NCI-H748 treated with DMSO at 0.1 percent for 48 hours (cell line): ENCODE measurements at regions not wholly inside any gene's neighbourhood (a gene's known extent, or its start where the extent isn't known, plus 50 kb on each side); places are given as distances from the start of the nearest gene placed in this dataset.

Experiments used
- DNase-seq: peaks from one replicate; lab custom pipeline; 2025; lab: John Stamatoyannopoulos, UW

DNA sequence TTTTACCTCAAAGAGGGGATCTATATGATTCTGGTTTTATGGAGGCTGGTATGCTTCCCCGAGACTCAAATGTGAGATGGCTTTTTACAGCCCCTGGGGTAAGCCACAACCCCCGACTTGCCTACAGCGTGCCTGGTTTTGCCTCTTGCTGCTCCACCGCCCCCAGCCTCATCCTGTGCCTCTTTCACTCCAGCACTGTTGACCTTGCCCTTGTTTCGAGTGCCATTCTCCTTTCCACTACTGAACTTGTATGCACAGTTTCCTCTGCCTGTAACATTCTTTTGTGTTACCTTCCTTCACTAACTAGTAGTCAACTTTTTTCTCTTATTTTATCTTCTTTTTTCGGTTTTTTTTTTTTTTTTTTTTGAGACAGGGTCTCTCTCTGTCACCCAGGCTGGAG is 219.0 kb upstream of the ZBED5 start:
- no peak for DNase-seq

DNA sequence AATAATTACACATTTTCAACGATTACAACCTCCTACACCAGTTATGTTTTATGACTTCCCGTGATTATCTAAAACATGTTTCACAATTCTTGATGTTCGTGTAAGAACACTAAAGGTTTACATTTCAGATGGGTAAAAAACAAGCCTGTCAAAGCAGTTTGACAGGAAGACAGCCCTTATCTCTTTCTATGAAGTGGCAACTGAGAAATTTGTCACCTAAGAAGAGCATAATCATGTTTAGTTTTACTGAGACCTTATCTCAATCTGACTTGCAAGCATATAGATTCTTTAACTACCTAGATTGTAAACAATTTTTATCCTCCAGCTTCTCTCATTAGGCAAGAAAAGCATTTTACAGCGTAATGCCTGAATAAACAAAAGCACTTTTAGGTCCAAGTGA is 218.4 kb upstream of the ZBED5 start:
- no peak for DNase-seq

- no peak for DNase-seq
Observed at GRCh38 chr11:11075515-11076171, 217.8 kb upstream of the ZBED5 start.

DNA sequence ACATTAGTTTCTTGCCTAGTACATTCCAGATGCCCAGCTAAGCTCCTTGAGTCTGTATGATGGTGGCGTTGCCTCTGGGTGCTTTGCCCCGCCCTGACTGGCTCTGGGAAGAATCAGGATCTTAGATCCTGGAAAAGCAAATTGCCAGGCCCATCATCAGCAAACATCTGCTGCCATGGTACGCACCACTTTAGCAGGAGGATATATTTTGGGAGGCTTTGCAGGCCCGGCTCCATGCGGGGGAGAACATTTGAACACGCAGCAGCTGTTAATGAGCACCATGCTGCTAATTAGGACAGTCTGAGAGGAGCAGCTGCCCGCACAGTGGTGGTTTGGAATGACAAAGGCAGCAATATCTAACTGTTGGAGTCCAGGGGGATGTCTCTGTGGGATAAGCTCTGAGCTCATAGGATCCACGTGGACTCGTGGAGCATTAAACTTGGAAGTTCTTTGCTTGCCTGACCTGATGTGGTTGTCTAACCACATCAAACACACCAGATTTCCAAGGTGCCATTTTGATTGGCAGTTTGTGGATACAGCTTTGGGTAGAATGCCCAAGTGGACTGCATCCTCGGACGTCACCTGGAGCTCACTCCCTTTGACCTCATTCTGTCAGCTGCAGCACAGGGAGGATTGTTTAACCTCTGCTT is 217.0 kb upstream of the ZBED5 start:
- no peak for DNase-seq

GRCh38 chr11:11073996-11074395 is 216.1 kb upstream of the ZBED5 start:
- DNase-seq: no peak

GRCh38 chr11:11072067-11072466 is 214.2 kb upstream of the ZBED5 start:
- no peak for DNase-seq

- DNase-seq: no peak
Observed at GRCh38 chr11:11071486-11071885, 213.6 kb upstream of the ZBED5 start.

DNA sequence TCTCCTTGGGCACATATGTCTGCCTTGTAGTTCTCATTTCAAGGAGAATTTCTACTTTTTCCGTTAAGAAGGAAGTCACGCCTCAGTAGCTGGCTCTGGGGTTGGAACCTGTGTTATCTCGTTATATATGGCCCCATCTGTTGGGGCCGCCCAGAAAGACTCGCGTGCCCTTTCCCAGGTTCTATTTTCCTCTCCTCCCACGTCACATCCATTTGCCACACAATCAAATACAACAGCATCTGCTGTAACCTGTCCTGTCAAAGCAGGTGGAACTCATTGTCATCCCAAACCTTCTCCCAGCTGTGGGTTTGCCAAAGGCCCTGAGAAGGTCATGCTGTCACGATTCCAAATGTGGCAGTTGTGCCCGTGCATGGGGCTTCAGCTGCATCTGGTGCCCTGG is 213.1 kb upstream of the ZBED5 start:
- no peak for DNase-seq

DNA sequence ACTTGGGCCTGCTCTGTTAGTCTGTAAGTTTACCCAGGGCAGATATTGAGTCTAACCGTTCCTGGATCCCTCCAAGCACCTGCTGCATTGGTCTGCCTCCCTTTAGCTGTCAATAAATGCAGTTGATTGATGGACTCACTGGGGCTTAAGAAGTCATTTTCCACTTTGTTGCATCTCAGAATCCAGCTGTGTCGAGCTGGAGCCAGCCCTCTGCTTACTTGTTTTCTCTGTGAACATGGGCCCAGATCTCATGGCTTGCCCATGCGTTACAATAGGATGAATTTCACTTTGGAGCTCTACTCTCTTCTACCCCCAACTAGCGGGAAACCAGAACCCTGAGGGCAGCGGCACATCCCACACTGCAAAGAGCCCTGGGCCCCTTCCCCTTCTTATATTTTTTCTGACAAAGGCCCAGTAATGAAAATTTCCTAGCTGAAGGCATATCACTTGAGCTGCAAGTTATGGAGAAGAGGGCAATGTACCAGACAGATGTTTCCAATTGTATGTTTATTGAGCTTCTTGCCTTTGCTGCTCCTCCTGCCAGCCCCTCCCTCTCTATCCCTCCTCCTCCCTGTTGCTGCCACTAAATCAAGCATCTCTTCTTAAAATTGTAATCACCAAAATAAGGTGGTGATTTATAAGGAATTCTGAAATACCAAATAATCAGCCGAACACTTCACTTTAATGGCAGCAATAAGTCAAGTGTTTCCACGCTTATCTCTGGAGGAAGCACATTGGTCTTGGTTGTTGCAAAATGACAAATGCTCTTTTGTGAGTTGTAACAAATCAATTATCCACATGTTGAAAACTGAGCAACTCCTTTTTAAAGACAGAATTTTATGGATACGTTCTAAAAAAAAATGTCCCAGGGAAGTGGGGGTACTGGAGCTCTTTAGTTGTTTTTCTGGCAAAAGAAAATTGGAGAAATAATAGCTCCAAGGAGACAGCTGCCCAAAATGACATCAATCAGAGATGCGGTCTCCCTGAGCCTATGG is 212.3 kb upstream of the ZBED5 start:
- no peak for DNase-seq

- DNase-seq: no peak
Observed at GRCh38 chr11:11068113-11068512, 210.3 kb upstream of the ZBED5 start.

DNA sequence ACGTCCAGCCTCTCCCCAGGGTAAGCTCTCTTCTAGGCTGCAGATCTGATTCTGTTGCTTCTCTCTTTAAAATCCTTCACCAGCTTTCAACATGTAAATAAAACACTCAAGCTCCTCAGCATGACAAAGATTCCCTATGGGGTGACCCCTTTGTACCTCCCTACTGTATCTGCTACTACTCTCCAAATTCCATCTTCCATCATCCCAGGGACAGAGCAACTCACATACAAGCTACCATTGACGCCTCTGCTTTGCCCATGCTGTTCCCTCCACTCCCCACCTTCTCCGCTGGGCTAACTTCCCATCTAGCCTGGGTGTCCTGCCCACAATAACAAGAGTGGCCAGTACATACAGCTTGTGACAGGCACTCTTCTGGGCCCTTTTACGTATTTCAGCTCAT is 207.5 kb upstream of the ZBED5 start:
- no peak for DNase-seq

GRCh38 chr11:11057472-11057854 is 199.6 kb upstream of the ZBED5 start:
- DNase-seq: no peak

DNA sequence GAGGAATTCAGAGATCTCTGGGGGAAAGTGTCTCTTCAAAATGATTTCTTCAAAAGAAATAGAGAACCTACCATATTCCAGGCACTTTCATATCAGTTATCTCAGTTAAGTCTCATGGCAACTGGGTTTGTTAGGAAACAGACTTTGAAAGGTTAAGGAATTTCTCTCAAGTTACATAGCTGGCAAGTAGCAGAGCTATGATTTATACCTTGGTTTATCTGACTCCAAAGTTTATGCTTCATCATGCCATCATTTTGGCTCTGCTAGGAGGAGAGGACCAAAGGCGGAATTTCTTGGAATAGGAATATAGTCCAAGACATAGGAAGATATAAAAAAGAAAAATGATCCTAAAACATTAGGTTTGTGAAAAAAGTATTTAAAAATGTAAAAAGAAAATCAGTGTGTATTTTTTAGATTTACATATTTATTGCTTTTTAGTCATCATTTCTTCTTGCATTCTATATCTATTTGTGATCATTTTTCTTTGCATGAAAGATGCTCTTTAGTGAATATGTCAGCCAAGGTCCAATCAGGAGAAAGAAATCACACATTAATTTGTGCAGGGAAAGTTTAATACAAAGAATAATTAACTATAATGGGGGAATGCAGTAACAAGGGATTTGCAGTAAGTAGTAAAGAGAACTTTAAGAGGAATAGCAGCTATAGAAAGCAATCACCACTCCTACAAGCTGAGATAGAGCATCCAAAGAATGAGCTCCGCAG is 199.1 kb upstream of the ZBED5 start:
- DNase-seq: no peak

DNA sequence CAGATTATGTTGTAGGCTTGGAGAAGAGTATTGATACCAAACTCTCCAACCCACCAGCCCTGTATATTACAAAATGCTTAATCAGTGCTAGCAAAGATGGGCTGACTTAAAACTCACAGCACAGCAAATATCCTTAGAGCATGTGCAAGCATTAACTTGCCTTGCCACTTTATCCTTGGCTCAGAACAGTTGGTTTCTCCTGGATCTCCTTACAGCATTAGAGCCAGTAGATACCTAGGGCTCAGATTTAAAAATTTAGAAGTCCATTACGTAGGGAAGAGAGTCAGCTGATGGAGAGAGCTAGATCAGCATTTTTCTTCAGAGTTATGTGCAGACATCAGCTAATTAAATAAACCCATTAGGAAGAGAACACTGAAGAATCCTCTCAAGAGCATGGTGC is 198.5 kb upstream of the ZBED5 start:
- DNase-seq: no peak

GRCh38 chr11:11047851-11048610 is 190.2 kb upstream of the ZBED5 start:
- DNase-seq: no peak

DNA sequence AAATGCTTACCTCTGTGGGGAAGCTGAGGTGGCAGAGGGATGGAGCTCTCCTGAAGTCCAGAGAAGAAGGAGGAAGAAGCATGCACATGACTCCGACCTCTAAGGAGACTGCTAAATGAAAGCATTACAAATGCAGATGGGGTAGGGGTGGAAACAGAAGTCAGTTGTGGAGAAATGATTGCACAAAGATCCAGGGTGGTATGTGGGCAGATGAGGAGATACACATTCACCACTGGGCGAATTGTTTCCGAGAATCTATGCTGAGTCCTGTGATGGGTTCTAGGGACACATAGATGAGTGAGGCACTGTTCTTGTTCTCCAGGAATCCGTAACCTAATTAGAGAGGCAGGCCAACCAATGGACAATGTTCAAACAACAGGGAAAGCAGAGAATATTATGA is 188.9 kb upstream of the ZBED5 start:
- no peak for DNase-seq

DNA sequence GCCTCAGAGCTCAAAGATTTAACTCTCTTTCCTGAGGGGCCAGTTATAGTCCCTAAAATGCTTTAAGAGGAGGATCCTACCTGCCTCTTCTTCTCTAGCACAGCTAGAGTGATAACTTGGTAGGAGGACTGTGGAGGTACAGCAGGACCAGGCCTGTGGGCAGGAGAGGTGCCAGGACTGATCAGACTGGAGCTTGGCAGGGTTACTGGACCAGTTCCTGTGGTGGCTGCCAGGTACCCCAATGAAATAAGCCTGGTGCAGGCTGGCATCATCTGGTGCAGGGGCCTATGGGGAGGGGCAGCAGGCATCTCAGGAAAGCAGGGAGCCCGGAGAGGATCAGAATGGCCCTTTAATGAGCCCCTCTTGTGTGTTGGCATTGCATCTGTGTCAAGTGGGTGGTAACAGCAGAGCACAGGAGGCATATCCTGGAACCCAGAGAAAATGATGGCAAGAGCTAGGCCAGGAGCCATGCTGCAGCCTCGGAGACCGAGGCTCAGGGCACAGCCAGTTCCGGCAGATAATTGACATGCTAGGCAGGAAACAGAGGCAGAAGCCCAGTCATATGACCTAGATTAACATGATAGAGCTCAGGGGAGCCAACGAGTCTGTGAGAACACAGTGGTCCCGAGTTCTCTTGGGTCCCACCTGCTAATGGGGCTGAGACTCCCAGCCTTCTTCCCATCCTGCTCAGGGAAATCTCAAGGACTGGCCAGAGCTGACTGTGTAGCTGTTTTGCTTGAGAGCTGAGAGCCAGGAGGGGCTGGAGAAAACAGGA is 187.5 kb upstream of the ZBED5 start:
- no peak for DNase-seq

GRCh38 chr11:11044137-11044855 is 186.4 kb upstream of the ZBED5 start:
- no peak for DNase-seq

- no peak for DNase-seq
Observed at GRCh38 chr11:11043721-11044120, 185.9 kb upstream of the ZBED5 start.
